SU-DHL-6 (cell line): ENCODE measurements at regions not wholly inside any gene's neighbourhood (a gene's known extent, or its start where the extent isn't known, plus 50 kb on each side); places are given as distances from the start of the nearest gene placed in this dataset.
"Not testable (repeated sequence)": the region's sequence is repeated elsewhere in the genome, so short reads cannot be mapped to it uniquely, and the experiment has no call there.

Experiments used
- H2AFZ ChIP-seq: fragments of 200-600 bp; sonication (generic); 2 replicates; pipeline ENCODE4 v1.6.1; 2014; ENCODE audit warnings: low read depth, mild to moderate bottlenecking, moderate library complexity, mixed read lengths, antibody characterized with exemption, low read length; ENCODE audit not compliant: severe bottlenecking
- H3F3A ChIP-seq: fragments of 200-600 bp; shearing (Covaris generic); 2 replicates; pipeline ENCODE4 v1.6.0; 2016; ENCODE audit warnings: antibody characterized with exemption, mild to moderate bottlenecking; ENCODE audit not compliant: insufficient read depth
- H3K27ac ChIP-seq: fragments of 200-600 bp; sonication (generic); 2 replicates; pipeline ENCODE4 v1.5.1; 2016; ENCODE audit warnings: low read depth, mild to moderate bottlenecking, low read length, moderate library complexity, mixed read lengths
- H3K27me3 ChIP-seq: fragments of 200-600 bp; sonication (generic), shearing (Covaris generic); 2 replicates; pipeline ENCODE4 v1.6.0; 2014; ENCODE audit warnings: mild to moderate bottlenecking, low read length
- H3K36me3 ChIP-seq: fragments of 200-600 bp; sonication (generic); 2 replicates; pipeline ENCODE4 v1.6.1; 2014; ENCODE audit warnings: mild to moderate bottlenecking, low read length, mixed read lengths
- H3K4me2 ChIP-seq: fragments of 300-600, 200-600 bp; shearing (Covaris generic), sonication (generic); 2 replicates; pipeline ENCODE4 v1.6.0; 2014; ENCODE audit warnings: low read length, low read depth, mild to moderate bottlenecking; ENCODE audit not compliant: poor library complexity, severe bottlenecking
- H3K4me3 ChIP-seq: fragments of 200-600 bp; sonication (generic); 2 replicates; pipeline ENCODE4 v1.5.1; 2014; ENCODE audit warnings: antibody characterized with exemption, low read length, mild to moderate bottlenecking, mixed read lengths; ENCODE audit not compliant: insufficient read depth, poor library complexity, severe bottlenecking
- H3K79me2 ChIP-seq: fragments of 200-600 bp; sonication (generic); 2 replicates; pipeline ENCODE4 v1.6.1; 2014; ENCODE audit warnings: mild to moderate bottlenecking, low read length, moderate library complexity; ENCODE audit not compliant: insufficient read depth
- H3K9ac ChIP-seq: fragments of 200-600 bp; sonication (generic); 2 replicates; pipeline ENCODE4 v1.7.0; 2014; ENCODE audit warnings: mild to moderate bottlenecking, low read length
- H3K9me2 ChIP-seq: fragments of 200-600 bp; sonication (generic); replicated peaks from 2 replicates; pipeline ENCODE4 v1.6.1; 2014; ENCODE audit warnings: low read length; ENCODE audit not compliant: insufficient read depth
- H3K9me3 ChIP-seq: fragments of 200-600 bp; sonication (generic); 2 replicates; pipeline ENCODE4 v1.6.1; 2014; ENCODE audit warnings: low read length, mixed read lengths; ENCODE audit not compliant: insufficient read depth
- H4K20me1 ChIP-seq: fragments of 200-600 bp; sonication (generic); 2 replicates; pipeline ENCODE4 v1.6.1; 2014; ENCODE audit warnings: low read depth, mild to moderate bottlenecking, antibody characterized with exemption, low read length, moderate library complexity, mixed read lengths
- EZH2phosphoT487 ChIP-seq: fragments of 200-600 bp; sonication (generic), shearing (Covaris generic); conservative IDR thresholded peaks from 2 replicates; pipeline ENCODE4 v1.6.1; 2018; ENCODE audit warnings: mild to moderate bottlenecking, antibody characterized with exemption, low read length, moderate library complexity, mixed read lengths
- TF ChIP-seq, protein P1 (sequence below): fragments of 200-600 bp; sonication (generic); IDR thresholded peaks from one replicate; pipeline ENCODE4 v1.5.1; 2017; ENCODE audit warnings: antibody characterized with exemption, mild to moderate bottlenecking, low read length, moderate library complexity; ENCODE audit not compliant: insufficient read depth, poor library complexity, severe bottlenecking

DNA sequence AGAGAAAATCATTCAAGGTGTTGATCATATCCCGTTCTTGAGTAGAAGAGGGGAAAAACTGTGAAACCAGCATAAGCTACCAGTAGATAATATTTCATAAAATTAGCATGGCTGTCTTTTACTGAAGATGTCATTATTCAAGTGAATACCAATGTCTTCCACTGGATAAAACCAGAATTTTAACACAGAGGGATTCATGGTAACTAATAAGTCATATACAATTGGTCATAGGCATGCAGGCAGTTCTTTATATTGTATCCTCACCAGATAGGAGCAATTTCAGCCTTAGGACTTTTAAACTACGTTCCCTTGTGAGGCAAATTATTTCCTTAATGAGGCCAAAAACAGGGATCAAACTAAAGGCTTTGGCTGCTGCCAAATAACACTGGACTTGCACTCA lies 202.3 kb upstream of the PITRM1 start:
- Histone ChIP-seq H3K9ac (no peak overlapping the region), H3K9me2 (no peaks in the 10 kb centered on the region), H3K4me3 (no peak overlapping the region), H4K20me1 (no peaks in the 10 kb centered on the region), H2AFZ (no peak overlapping the region), H3K27me3 (no peaks in the 10 kb centered on the region), H3K79me2 (no peaks in the 10 kb centered on the region), H3K36me3 (no peaks in the 10 kb centered on the region), H3F3A (no peaks in the 10 kb centered on the region), H3K27ac (no peak overlapping the region), H3K9me3 (no peaks in the 10 kb centered on the region), H3K4me2 (no peak overlapping the region)
- no peak for TF ChIP-seq EZH2phosphoT487
- TF ChIP-seq, protein P1, sequence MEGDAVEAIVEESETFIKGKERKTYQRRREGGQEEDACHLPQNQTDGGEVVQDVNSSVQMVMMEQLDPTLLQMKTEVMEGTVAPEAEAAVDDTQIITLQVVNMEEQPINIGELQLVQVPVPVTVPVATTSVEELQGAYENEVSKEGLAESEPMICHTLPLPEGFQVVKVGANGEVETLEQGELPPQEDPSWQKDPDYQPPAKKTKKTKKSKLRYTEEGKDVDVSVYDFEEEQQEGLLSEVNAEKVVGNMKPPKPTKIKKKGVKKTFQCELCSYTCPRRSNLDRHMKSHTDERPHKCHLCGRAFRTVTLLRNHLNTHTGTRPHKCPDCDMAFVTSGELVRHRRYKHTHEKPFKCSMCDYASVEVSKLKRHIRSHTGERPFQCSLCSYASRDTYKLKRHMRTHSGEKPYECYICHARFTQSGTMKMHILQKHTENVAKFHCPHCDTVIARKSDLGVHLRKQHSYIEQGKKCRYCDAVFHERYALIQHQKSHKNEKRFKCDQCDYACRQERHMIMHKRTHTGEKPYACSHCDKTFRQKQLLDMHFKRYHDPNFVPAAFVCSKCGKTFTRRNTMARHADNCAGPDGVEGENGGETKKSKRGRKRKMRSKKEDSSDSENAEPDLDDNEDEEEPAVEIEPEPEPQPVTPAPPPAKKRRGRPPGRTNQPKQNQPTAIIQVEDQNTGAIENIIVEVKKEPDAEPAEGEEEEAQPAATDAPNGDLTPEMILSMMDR: no peak

DNA sequence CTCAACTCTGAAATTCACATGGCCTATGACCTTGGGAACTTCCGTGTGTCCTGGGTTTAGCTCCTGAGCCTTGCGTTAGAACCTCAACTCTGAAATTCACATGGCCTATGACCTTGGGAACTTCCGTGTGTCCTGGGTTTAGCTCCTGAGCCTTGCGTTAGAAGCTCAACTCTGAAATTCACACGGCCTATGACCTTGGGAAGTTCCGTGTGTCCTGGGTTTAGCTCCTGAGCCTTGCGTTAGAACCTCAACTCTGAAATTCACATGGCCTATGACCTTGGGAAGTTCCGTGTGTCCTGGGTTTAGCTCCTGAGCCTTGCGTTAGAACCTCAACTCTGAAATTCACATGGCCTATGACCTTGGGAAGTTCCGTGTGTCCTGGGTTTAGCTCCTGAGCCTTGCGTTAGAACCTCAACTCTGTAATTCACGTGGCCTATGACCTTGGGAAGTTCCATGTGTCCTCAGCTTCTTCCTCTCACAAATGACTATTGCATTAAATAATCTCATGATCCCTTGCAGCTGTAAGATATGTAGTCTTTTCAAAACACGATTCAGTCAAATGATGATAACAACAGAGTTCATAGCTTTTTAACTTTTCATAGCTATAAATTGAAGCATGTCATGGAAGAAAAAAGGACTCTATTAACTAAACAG lies 200.9 kb upstream of the PITRM1 start:
- not testable (repeated sequence) for H3K9me3 ChIP-seq, H3K27ac ChIP-seq, H3K4me3 ChIP-seq, H3K9me2 ChIP-seq, H3K36me3 ChIP-seq, H3F3A ChIP-seq, H3K79me2 ChIP-seq, H4K20me1 ChIP-seq, H3K4me2 ChIP-seq, H3K9ac ChIP-seq, H3K27me3 ChIP-seq, H2AFZ ChIP-seq

DNA sequence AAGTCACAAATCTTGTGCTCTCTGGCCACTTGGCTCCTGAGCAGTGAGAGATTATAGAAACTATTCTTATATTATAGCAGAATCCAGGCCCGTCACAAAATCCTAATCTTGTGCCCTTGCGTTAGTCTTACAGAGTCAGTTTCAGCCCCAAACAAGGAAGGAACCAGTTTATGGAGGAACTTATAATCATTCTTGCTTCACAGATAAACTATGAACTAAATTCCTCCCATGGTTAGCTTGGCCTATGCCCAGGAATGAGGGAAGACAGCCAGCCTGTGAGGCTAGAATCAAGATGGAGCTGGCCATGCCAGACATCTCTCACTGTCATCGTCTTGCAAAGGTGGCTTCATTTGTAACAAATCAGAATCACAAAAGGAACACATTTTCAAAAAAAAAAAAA lies 199.7 kb upstream of the PITRM1 start:
- H3K79me2 ChIP-seq: no peaks in the 10 kb centered on the region
- no peaks in the 10 kb centered on the region for H3K9me3 ChIP-seq
- H4K20me1 ChIP-seq: no peaks in the 10 kb centered on the region
- H2AFZ ChIP-seq: no peak overlapping the region
- no peak overlapping the region for H3K9ac ChIP-seq
- no peaks in the 10 kb centered on the region for H3F3A ChIP-seq
- H3K27ac ChIP-seq: no peak overlapping the region
- H3K36me3 ChIP-seq: no peaks in the 10 kb centered on the region
- no peak overlapping the region for H3K4me2 ChIP-seq
- no peak overlapping the region for H3K4me3 ChIP-seq
- TF ChIP-seq EZH2phosphoT487: no peak
- TF ChIP-seq, protein P1: no peak
- no peaks in the 10 kb centered on the region for H3K9me2 ChIP-seq
- H3K27me3 ChIP-seq: no peaks in the 10 kb centered on the region

DNA sequence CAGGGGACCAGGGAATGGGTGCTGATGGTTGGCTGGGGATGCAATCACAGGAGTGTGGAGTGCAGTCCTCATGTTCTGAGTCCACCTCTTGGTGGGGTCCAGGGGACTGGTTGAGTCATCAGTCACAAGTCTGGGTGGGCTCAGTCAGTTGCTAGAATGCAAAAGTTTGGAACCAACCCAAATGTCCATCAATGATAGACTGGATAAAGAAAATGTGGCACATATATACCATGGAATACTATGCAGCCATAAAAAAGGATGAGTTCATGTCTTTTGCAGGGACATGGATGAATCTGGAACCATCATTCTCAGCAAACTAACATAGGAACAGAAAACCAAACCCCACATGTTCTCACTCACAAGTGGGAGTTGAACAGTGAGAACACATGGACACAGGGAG lies 199.0 kb upstream of the PITRM1 start:
- H3K27ac ChIP-seq, H3K79me2 ChIP-seq, H3K9me3 ChIP-seq, H3K36me3 ChIP-seq, H3K9me2 ChIP-seq, H3K9ac ChIP-seq, H4K20me1 ChIP-seq, H3F3A ChIP-seq, H3K4me2 ChIP-seq, H3K4me3 ChIP-seq, H2AFZ ChIP-seq, H3K27me3 ChIP-seq: not testable (repeated sequence)
